ENCODE measurements at regions not wholly inside any gene's neighbourhood (a gene's known extent, or its start where the extent isn't known, plus 50 kb on each side); places are given as distances from the start of the nearest gene placed in this dataset.
"Not testable (repeated sequence)": the region's sequence is repeated elsewhere in the genome, so short reads cannot be mapped to it uniquely, and the experiment has no call there.

- Mint-ChIP-seq H3K4me1 (ENCODE audit: low read depth) (no peaks in the 10 kb centered on the region), H3K27me3 (peaks cover 2% of the 10 kb centered on the region), H3K9me3 (no peaks in the 10 kb centered on the region), H3K4me3 (no peak overlapping the region), H3K36me3 (ENCODE audit: low read depth) (no peaks in the 10 kb centered on the region), H3K27ac (no peak overlapping the region)
- DNase-seq = no peak
Observed at GRCh38 chr5:155676967-155677366, 650.0 kb upstream of the SGCD start.

- peaks cover 2% of the 10 kb centered on the region for H3K27me3 Mint-ChIP-seq
Observed at GRCh38 chr5:155678371-155678770, 648.6 kb upstream of the SGCD start.

DNA sequence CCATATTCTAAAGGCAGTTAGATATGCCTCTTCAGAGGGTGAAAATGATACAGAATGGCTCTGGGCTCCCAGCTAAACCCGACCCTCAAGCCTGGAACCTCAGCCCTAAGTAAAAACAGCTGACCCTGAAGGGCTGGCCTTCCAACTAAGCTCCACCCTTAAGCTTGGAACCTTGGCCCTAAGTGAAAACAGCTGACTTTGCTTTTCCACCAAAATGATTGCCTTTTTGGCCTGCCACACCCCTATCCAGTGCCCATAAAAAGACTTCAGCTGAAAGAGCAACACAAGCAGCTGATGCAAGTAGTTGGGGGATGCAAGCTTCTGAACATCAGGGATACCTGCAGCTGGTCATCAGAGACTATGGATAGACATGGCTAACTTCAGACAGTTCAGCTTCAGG, 647.4 kb upstream of the SGCD start:
- peaks cover 2% of the 10 kb centered on the region for H3K27me3 Mint-ChIP-seq
- no peaks in the 10 kb centered on the region for H3K36me3 Mint-ChIP-seq (ENCODE audit: low read depth)
- no peak for DNase-seq
- no peak overlapping the region for H3K27ac Mint-ChIP-seq
- H3K4me3 Mint-ChIP-seq = no peak overlapping the region
- peaks cover 2% of the 10 kb centered on the region for H3K9me3 Mint-ChIP-seq
- no peaks in the 10 kb centered on the region for H3K4me1 Mint-ChIP-seq (ENCODE audit: low read depth)

More at GRCh38 chr5:155678371-155678770, 648.6 kb upstream of the SGCD start:
- no peak for DNase-seq
- Mint-ChIP-seq H3K27ac (no peak overlapping the region), H3K9me3 (peaks cover 2% of the 10 kb centered on the region), H3K4me3 (no peak overlapping the region), H3K4me1 (ENCODE audit: low read depth) (no peaks in the 10 kb centered on the region), H3K36me3 (ENCODE audit: low read depth) (no peaks in the 10 kb centered on the region)

- DNase-seq = no peak
- no peak overlapping the region for H3K27ac Mint-ChIP-seq
- H3K9me3 Mint-ChIP-seq = peaks cover 2% of the 10 kb centered on the region
- H3K36me3 Mint-ChIP-seq (ENCODE audit: low read depth) = no peaks in the 10 kb centered on the region
- no peaks in the 10 kb centered on the region for H3K4me1 Mint-ChIP-seq (ENCODE audit: low read depth)
- no peak overlapping the region for H3K4me3 Mint-ChIP-seq
- H3K27me3 Mint-ChIP-seq = peaks cover 11% of the 10 kb centered on the region
Observed at GRCh38 chr5:155684417-155684816, 642.5 kb upstream of the SGCD start.

GRCh38 chr5:155686131-155686530, 640.8 kb upstream of the SGCD start:
- H3K4me3 Mint-ChIP-seq = no peak overlapping the region

DNA sequence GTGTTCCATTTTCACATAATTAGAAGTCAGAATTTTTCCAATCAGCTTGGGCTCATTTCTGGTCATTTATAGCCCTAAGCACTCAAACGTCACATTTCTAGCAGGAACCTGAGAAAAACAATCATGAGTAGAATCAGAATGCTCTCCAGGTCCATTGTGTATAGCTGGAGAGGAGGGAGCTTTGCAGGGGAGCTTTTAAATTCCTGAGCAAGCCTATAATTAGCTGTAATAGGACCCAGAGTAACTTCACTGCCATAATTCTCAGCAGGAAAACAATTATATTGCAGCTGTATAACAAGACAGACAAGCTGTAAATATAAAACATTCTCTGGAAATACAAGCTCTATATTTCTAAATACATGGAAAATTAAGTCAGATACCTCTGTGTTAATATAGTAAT, 637.6 kb upstream of the SGCD start:
- H3K27me3 Mint-ChIP-seq = peaks cover 9% of the 10 kb centered on the region
- no peaks in the 10 kb centered on the region for H3K36me3 Mint-ChIP-seq (ENCODE audit: low read depth)

More at GRCh38 chr5:155686131-155686530, 640.8 kb upstream of the SGCD start:
- Mint-ChIP-seq H3K4me1 (ENCODE audit: low read depth) (no peaks in the 10 kb centered on the region), H3K36me3 (ENCODE audit: low read depth) (no peaks in the 10 kb centered on the region), H3K9me3 (peaks cover 2% of the 10 kb centered on the region), H3K27ac (no peak overlapping the region), H3K27me3 (peaks cover 9% of the 10 kb centered on the region)
- DNase-seq = no peak

DNA sequence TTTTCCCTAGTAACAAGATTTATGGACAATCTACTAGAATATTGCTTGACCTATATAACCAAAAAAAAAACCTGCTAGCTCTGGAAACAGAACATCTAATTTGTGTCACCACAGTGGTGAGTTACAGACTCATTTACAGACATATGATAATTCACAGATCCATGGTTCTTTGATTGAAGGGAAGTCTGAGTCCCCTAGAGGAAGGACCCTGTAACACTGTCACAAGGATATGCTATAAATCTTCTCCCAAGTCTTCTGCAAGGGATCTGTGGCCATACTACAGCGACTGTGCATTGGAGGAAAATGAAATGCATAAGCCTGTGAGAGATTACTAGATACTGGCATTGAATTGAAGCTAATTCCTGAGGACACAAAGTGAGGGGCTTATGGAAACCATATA, 630.6 kb upstream of the SGCD start:
- H3K4me1 Mint-ChIP-seq (ENCODE audit: low read depth) = no peaks in the 10 kb centered on the region
- H3K36me3 Mint-ChIP-seq (ENCODE audit: low read depth) = no peaks in the 10 kb centered on the region
- H3K27me3 Mint-ChIP-seq = no peaks in the 10 kb centered on the region
- no peak overlapping the region for H3K4me3 Mint-ChIP-seq
- H3K27ac Mint-ChIP-seq = no peak overlapping the region
- DNase-seq = no peak
- no peaks in the 10 kb centered on the region for H3K9me3 Mint-ChIP-seq

More for the DNA sequence above, 637.6 kb upstream of the SGCD start:
- Mint-ChIP-seq H3K4me3 (no peak overlapping the region), H3K27ac (no peak overlapping the region), H3K9me3 (no peaks in the 10 kb centered on the region), H3K4me1 (ENCODE audit: low read depth) (no peaks in the 10 kb centered on the region)
- no peak for DNase-seq

- H3K4me1 Mint-ChIP-seq (ENCODE audit: low read depth) = no peaks in the 10 kb centered on the region
- no peak for DNase-seq
- no peaks in the 10 kb centered on the region for H3K27me3 Mint-ChIP-seq
- no peaks in the 10 kb centered on the region for H3K9me3 Mint-ChIP-seq
- H3K27ac Mint-ChIP-seq = no peak overlapping the region
- H3K36me3 Mint-ChIP-seq (ENCODE audit: low read depth) = no peaks in the 10 kb centered on the region
- no peak overlapping the region for H3K4me3 Mint-ChIP-seq
Observed at GRCh38 chr5:155697236-155697635, 629.7 kb upstream of the SGCD start.

GRCh38 chr5:155699385-155699784, 627.6 kb upstream of the SGCD start:
- Mint-ChIP-seq H3K4me3 (no peak overlapping the region), H3K4me1 (ENCODE audit: low read depth) (no peaks in the 10 kb centered on the region), H3K9me3 (no peaks in the 10 kb centered on the region), H3K36me3 (ENCODE audit: low read depth) (no peaks in the 10 kb centered on the region), H3K27ac (no peak overlapping the region), H3K27me3 (no peaks in the 10 kb centered on the region)
- DNase-seq = no peak

DNA sequence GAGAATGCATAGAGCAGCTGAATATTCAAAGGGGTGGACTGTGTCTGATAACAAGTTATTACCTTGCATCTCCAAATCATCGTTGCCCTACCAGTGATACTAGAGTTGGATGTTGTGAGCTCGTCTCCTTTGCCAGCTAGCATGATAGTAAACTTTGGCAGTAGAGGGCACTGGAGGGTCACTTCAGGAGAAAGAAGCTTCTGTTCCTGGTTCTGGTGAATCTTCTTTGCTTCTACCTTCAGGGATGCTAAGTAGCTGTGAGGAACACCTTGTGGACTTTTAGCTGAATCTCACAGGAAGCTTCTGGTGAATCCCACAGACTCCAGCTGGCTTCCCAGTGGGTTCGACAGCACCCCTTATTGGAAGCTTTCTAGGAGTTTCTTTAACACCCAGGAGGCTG, 626.6 kb upstream of the SGCD start:
- no peak for DNase-seq
- Mint-ChIP-seq H3K27ac (no peak overlapping the region), H3K27me3 (no peaks in the 10 kb centered on the region), H3K36me3 (ENCODE audit: low read depth) (no peaks in the 10 kb centered on the region), H3K9me3 (no peaks in the 10 kb centered on the region), H3K4me3 (no peak overlapping the region), H3K4me1 (ENCODE audit: low read depth) (no peaks in the 10 kb centered on the region)

- Mint-ChIP-seq H3K27me3 (no peaks in the 10 kb centered on the region), H3K27ac (no peak overlapping the region), H3K36me3 (ENCODE audit: low read depth) (no peaks in the 10 kb centered on the region), H3K4me3 (no peak overlapping the region), H3K9me3 (peaks cover under 1% of the 10 kb centered on the region), H3K4me1 (ENCODE audit: low read depth) (no peaks in the 10 kb centered on the region)
- DNase-seq = no peak
Observed at GRCh38 chr5:155711882-155712281, 615.1 kb upstream of the SGCD start.

- not testable (repeated sequence) for H3K9me3 Mint-ChIP-seq, DNase-seq, H3K27me3 Mint-ChIP-seq
Observed at GRCh38 chr5:155714435-155714834, 612.5 kb upstream of the SGCD start.

GRCh38 chr5:155726267-155726666, 600.7 kb upstream of the SGCD start:
- H3K27me3 Mint-ChIP-seq = peaks cover 71% of the 10 kb centered on the region
- DNase-seq = no peak
- H3K9me3 Mint-ChIP-seq = no peaks in the 10 kb centered on the region
- H3K27ac Mint-ChIP-seq = no peak overlapping the region
- H3K36me3 Mint-ChIP-seq (ENCODE audit: low read depth) = no peaks in the 10 kb centered on the region
- no peaks in the 10 kb centered on the region for H3K4me1 Mint-ChIP-seq (ENCODE audit: low read depth)
- no peak overlapping the region for H3K4me3 Mint-ChIP-seq

More at GRCh38 chr5:155714435-155714834, 612.5 kb upstream of the SGCD start:
- H3K36me3 Mint-ChIP-seq (ENCODE audit: low read depth); H3K4me1 Mint-ChIP-seq (ENCODE audit: low read depth); H3K27ac Mint-ChIP-seq; H3K4me3 Mint-ChIP-seq: not testable (repeated sequence)

DNA sequence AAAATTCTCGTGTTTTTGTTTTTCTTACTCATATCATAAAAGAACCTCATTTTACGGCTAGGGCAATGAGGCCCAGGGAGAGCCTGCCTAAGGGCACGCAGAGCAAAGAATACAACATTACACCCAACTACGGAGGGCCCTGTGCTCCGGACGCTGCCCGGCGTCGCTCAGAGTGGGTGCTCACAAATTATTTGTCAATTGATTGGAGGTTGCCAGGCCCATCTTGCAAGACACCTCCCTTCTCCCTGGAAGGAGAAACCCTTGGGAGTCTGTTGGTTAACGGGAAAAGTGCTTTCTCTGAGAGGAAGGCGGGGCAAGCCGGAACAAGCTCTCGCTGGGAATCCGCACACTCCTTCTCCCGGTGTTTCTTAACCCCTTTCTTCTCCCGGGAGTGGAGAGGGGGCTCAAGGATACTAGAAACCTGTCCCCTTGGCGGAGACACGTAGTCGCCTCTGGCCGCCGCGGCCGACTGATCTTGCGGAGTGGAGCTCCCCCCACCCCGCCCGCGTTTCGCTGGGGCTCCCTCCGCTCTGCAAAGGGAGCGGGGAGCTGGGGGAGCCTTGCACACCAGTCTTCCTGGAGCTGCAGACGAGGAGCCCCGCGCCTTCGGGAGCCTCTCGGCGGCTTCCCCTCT, 599.3 kb upstream of the SGCD start:
- Mint-ChIP-seq H3K4me3 (no peak overlapping the region), H3K9me3 (no peaks in the 10 kb centered on the region), H3K4me1 (ENCODE audit: low read depth) (no peaks in the 10 kb centered on the region), H3K27ac (no peak overlapping the region), H3K36me3 (ENCODE audit: low read depth) (no peaks in the 10 kb centered on the region), H3K27me3 (peaks cover 81% of the 10 kb centered on the region)
- DNase-seq = no peak

DNA sequence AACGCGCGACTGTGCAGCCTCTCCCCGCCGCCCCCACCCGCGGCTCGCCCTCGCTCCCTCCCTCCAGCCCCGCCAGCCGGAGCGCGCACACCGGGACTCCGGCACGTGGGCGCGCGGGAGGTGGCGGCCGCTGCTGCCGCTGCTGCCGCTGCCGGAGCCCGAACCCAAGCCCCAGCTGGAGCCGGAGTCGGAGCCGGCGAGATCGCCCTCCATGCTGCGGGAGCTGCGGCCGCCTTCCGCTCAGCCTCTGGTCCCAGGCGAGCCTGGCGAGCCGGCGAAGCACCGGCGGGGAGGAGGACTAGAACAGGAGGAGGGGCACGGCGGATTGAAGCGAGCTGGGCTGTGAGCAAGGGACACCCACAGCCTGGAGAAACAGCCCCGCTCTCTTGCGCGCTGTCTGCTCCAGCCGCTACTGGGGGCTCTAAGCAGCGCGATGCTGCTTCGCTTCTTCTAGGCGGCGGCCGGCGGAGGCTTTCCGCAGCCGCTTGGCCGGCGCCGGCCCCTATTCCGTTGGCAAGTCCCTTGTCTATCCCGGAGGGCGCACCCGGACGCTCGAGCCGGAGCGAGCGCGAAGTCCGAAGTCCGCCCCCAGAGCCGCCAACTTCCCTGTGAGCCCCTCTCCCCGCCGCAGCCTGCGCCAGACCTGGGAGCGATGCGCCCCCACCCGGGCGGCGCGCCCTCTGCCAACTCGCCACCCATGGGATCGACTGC, 598.7 kb upstream of the SGCD start:
- H3K27ac Mint-ChIP-seq = no peak overlapping the region
- no peaks in the 10 kb centered on the region for H3K4me1 Mint-ChIP-seq (ENCODE audit: low read depth)
- peak; percentile 31 for DNase-seq
- no peaks in the 10 kb centered on the region for H3K9me3 Mint-ChIP-seq
- no peaks in the 10 kb centered on the region for H3K36me3 Mint-ChIP-seq (ENCODE audit: low read depth)
- H3K27me3 Mint-ChIP-seq = peaks cover 77% of the 10 kb centered on the region
- H3K4me3 Mint-ChIP-seq = no peak overlapping the region
